Activated CD4-positive, alpha-beta T cell treated with anti-CD3 and anti-CD28 coated beads for 1 hour (primary cell): ENCODE measurements at regions not wholly inside any gene's neighbourhood (a gene's known extent, or its start where the extent isn't known, plus 50 kb on each side); places are given as distances from the start of the nearest gene placed in this dataset.
"Not testable (repeated sequence)": the region's sequence is repeated elsewhere in the genome, so short reads cannot be mapped to it uniquely, and the experiment has no call there.

Experiments used
- DNase-seq: peaks from one replicate; pipeline ENCODE4 v3.0.0-alpha.2; 2020

- no peak for DNase-seq
Observed at GRCh38 chr2:56812432-56812831, 628.6 kb downstream of the CCDC85A start.

- DNase-seq: no peak
Observed at GRCh38 chr2:56813490-56813889, 629.7 kb downstream of the CCDC85A start.

- DNase-seq: no peak
Observed at GRCh38 chr2:56816666-56817065, 632.9 kb downstream of the CCDC85A start.

- no peak for DNase-seq
Observed at GRCh38 chr2:56831780-56832179, 648.0 kb downstream of the CCDC85A start.

- no peak for DNase-seq
Observed at GRCh38 chr2:56834686-56835085, 650.9 kb downstream of the CCDC85A start.

- not testable (repeated sequence) for DNase-seq
Observed at GRCh38 chr2:56840009-56840408, 656.2 kb downstream of the CCDC85A start.

GRCh38 chr2:56860991-56861390 is 677.2 kb downstream of the CCDC85A start:
- DNase-seq: no peak

- DNase-seq: no peak
Observed at GRCh38 chr2:56871644-56872043, 687.9 kb downstream of the CCDC85A start.

GRCh38 chr2:56874717-56875116 is 690.9 kb downstream of the CCDC85A start:
- no peak for DNase-seq

GRCh38 chr2:56889738-56890137 is 705.9 kb downstream of the CCDC85A start:
- DNase-seq: no peak

- DNase-seq: no peak
Observed at GRCh38 chr2:56892382-56892781, 708.6 kb downstream of the CCDC85A start.

- no peak for DNase-seq
Observed at GRCh38 chr2:56898986-56899385, 715.2 kb downstream of the CCDC85A start.

- no peak for DNase-seq
Observed at GRCh38 chr2:56912490-56912889, 728.7 kb downstream of the CCDC85A start.

- DNase-seq: no peak
Observed at GRCh38 chr2:56918790-56919189, 735.0 kb downstream of the CCDC85A start.

- no peak for DNase-seq
Observed at GRCh38 chr2:56933976-56934375, 750.2 kb downstream of the CCDC85A start.

- no peak for DNase-seq
Observed at GRCh38 chr2:56934866-56935265, 751.1 kb downstream of the CCDC85A start.

- DNase-seq: no peak
Observed at GRCh38 chr2:56940054-56940453, 756.3 kb downstream of the CCDC85A start.

GRCh38 chr2:56952871-56953270 is 769.1 kb downstream of the CCDC85A start:
- DNase-seq: no peak

GRCh38 chr2:56960581-56960980 is 776.8 kb downstream of the CCDC85A start:
- DNase-seq: no peak

- DNase-seq: no peak
Observed at GRCh38 chr2:56962673-56963072, 778.9 kb downstream of the CCDC85A start.

- DNase-seq: no peak
Observed at GRCh38 chr2:56969513-56969912, 785.7 kb downstream of the CCDC85A start.

- DNase-seq: no peak
Observed at GRCh38 chr2:56971383-56971974, 787.7 kb downstream of the CCDC85A start.

- no peak for DNase-seq
Observed at GRCh38 chr2:56981554-56981953, 797.8 kb downstream of the CCDC85A start.

- no peak for DNase-seq
Observed at GRCh38 chr2:56985609-56986008, 801.8 kb downstream of the CCDC85A start.

GRCh38 chr2:57022496-57022895 is 838.7 kb downstream of the CCDC85A start:
- DNase-seq: no peak
